Retinal pigment epithelial cell (primary cell): ENCODE measurements at regions not wholly inside any gene's neighbourhood (a gene's known extent, or its start where the extent isn't known, plus 50 kb on each side); places are given as distances from the start of the nearest gene placed in this dataset.

Source experiments
- DNase-seq: peaks from one replicate; pipeline ENCODE4 v3.0.0-alpha.2; 2010; ENCODE audit warnings: low read depth
- H3K4me3 ChIP-seq: 2 replicates; pipeline ENCODE4 v1.5.1; 2011; ENCODE audit warnings: mild to moderate bottlenecking, low read length, control low read depth, moderate library complexity
- TF ChIP-seq, protein P1 (sequence below): conservative IDR thresholded peaks from 2 replicates; pipeline ENCODE4 v1.5.1; 2011; ENCODE audit warnings: low read depth, low read length, control low read depth, inconsistent platforms

DNA sequence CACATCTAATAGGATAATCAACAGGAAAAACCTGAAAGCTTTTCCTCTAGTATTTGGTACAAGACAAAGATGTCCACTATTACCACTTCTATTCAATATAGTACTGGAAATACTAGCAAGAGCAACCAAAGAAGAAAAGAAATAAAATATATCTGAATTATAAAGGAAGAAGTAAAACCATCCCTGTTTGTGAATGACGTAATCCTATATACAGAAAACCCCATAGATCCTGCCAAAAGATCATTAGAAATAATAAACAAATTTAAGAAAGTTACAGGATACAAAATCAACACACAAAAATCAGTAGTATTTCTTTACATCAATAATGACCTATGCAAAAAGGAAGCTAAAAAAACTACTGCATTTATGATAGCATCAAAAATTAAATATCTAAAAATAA, 1191.3 kb upstream of the C9orf72 start:
- no peak for DNase-seq
- H3K4me3 ChIP-seq = no peak overlapping the region
- TF ChIP-seq, protein P1, sequence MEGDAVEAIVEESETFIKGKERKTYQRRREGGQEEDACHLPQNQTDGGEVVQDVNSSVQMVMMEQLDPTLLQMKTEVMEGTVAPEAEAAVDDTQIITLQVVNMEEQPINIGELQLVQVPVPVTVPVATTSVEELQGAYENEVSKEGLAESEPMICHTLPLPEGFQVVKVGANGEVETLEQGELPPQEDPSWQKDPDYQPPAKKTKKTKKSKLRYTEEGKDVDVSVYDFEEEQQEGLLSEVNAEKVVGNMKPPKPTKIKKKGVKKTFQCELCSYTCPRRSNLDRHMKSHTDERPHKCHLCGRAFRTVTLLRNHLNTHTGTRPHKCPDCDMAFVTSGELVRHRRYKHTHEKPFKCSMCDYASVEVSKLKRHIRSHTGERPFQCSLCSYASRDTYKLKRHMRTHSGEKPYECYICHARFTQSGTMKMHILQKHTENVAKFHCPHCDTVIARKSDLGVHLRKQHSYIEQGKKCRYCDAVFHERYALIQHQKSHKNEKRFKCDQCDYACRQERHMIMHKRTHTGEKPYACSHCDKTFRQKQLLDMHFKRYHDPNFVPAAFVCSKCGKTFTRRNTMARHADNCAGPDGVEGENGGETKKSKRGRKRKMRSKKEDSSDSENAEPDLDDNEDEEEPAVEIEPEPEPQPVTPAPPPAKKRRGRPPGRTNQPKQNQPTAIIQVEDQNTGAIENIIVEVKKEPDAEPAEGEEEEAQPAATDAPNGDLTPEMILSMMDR = no peak

DNA sequence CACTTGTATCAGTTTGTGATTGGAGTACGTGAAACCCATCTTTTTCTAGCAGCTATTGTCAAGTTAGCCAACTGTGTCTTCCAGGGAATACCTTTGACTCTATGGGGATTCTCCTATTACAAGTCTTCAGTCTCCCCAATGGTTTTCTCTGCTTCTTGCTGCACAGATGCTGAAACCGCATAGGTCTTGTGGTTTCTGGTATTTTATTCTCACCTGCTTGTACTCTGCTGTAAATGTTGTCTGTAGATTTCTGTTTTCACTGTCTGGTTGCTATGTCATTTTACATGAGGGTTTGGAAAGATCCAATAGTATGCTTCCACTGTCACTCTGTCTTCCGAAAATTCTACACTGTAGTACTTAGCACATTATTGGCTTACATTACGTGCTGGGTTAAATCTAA, 1196.9 kb upstream of the C9orf72 start:
- DNase-seq = no peak
- TF ChIP-seq, protein P1 = no peak
- H3K4me3 ChIP-seq = no peak overlapping the region

DNA sequence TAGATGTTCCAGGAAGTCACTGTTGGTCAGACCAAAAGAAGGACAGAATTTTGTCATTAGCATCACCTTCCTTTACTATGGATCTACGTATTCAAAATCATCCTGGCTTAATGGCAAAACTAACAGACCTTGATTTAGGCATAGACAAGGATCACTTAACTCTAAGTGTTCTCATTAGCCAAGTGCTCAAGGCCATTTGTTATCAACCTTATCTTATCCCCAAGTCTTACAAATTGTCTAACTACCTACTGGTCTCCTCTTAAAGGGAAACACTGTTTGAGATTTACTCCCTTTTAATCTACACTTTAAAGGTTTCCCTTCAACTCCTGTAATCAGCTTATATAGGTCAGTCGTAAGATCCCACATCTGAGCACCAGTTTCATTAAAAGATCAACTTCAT, 1197.5 kb upstream of the C9orf72 start:
- H3K4me3 ChIP-seq = no peak overlapping the region
- DNase-seq = no peak
- TF ChIP-seq, protein P1 = no peak

DNA sequence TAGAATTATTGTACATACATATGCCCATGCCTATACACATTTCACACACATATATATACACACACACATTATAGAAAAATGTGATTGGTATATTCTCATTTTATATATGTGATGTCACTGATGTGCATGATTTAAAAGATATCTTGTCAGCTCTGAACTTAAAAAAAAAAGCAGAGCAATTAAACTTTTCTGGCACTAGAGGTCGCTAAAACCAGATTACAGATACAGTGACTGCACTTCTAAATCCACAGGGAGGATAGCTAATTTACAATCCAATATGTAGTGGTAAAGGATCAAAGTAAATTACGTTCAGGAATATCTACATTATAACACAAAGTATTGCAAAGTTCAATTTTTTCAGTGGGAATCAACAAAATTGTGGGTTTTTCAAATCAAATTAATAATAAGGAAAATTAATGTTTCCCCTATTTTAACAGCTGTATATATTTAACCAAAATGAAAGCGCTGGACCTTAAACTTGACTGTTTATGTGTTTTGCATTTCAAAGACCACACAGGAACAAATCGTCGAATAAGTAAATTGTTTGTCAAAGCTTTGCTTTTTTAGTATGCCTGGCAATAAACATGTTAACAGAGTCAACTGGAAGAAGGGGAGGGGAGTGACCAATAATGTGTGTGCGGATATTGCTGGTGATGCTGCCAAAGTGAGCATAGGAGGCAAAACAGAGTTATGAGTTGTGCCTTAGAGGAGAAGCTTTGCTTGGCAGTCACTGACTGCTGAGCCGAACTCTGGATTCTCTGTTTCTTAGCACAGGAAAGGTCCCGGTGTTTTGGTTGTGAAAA, 1201.4 kb upstream of the C9orf72 start:
- DNase-seq = no peak
- no peak overlapping the region for H3K4me3 ChIP-seq
- TF ChIP-seq, protein P1 = peak; percentile 63

DNA sequence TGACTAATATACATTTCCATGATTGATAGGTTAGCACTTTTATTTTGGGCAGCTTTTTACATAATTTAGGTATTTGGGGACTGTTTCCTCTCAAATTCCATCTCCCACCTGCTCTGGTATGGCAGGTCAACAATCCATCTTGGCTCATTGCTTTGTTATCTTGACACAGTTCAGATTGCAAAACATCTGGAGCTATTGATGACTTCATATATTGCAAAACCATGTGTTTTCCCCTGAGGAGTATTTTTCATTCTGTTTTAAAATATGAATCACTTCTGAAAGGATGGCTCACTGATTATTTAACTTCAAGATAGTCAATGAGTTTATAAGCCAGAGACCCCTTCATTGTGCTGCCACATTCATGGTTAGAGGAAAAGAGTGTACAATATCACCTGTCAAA, 1206.0 kb upstream of the C9orf72 start:
- no peak overlapping the region for H3K4me3 ChIP-seq
- TF ChIP-seq, protein P1 = no peak
- no peak for DNase-seq

DNA sequence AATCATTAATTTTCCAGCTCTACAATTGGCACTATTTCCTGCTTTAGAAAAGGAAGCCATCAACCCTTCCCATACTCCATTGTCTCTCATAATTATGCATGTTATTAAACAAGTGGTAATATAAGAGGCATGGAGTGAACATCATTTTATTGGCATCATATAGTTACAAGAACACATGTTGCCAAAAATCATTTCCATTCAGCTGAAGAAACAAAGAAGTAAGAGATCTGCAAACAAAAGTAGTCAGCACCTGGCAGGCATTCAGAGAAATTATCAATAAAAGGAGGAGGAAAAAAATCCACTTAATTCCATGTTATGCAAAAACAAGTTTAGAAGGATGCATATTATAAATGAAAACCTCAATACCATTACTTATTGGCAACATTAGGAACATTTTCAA, 1208.2 kb upstream of the C9orf72 start:
- TF ChIP-seq, protein P1 = no peak
- no peak for DNase-seq

DNA sequence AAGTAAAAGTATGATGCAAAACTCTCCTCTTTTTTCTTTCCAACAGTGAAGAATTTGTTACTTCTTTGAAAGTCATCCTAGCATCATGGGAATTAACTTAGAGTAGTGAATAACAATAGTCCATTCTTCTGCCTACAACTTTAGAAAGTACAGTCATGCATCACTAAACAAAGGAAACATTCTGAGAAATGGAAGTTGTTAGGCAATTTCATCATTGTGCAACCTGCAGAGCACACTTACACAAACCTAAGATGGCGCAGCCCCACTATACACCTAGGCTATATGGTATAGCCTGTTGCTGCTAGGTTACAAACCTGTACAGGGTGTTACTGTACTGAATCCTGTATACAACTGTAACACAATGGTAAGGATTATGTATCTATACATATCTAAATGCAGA, 1209.3 kb upstream of the C9orf72 start:
- DNase-seq = peak; percentile 27
- TF ChIP-seq, protein P1 = no peak
- H3K4me3 ChIP-seq = no peak overlapping the region

More for the DNA sequence above, 1208.2 kb upstream of the C9orf72 start:
- no peak overlapping the region for H3K4me3 ChIP-seq
